ENCODE measurements at regions not wholly inside any gene's neighbourhood (a gene's known extent, or its start where the extent isn't known, plus 50 kb on each side); places are given as distances from the start of the nearest gene placed in this dataset.

- TF ChIP-seq CTCF (IDR thresholded peaks at IDR 0.05; ENCODE audit: low read depth, low read length) (no peak), EZH2phosphoT487 (IDR thresholded peaks at IDR 0.05; ENCODE audit: low read depth) (no peak)
Measured at GRCh38 chr15:98514034-98514622, 134.2 kb upstream of the IGF1R start.

All from OCI-LY3 (cell line).